GM21390 (cell line): ENCODE measurements at regions not wholly inside any gene's neighbourhood (a gene's known extent, or its start where the extent isn't known, plus 50 kb on each side); places are given as distances from the start of the nearest gene placed in this dataset.

Experiments used
- ATAC-seq: cut with Tn5 transposase; IDR thresholded peaks from one replicate; pipeline ENCODE4 v1.9.1; 2021; ENCODE audit not compliant: unreplicated experiment

- no peak for ATAC-seq
Measured at GRCh38 chr2:236654496-236654895, 84.9 kb downstream of the ACKR3 start.

GRCh38 chr2:236656166-236656565 lies 86.5 kb downstream of the ACKR3 start:
- no peak for ATAC-seq

GRCh38 chr2:236656721-236657120 lies 87.1 kb downstream of the ACKR3 start:
- no peak for ATAC-seq

- no peak for ATAC-seq
Measured at GRCh38 chr2:236657215-236657614, 87.6 kb downstream of the ACKR3 start.

GRCh38 chr2:236657801-236658200 lies 88.2 kb downstream of the ACKR3 start:
- ATAC-seq: no peak

DNA sequence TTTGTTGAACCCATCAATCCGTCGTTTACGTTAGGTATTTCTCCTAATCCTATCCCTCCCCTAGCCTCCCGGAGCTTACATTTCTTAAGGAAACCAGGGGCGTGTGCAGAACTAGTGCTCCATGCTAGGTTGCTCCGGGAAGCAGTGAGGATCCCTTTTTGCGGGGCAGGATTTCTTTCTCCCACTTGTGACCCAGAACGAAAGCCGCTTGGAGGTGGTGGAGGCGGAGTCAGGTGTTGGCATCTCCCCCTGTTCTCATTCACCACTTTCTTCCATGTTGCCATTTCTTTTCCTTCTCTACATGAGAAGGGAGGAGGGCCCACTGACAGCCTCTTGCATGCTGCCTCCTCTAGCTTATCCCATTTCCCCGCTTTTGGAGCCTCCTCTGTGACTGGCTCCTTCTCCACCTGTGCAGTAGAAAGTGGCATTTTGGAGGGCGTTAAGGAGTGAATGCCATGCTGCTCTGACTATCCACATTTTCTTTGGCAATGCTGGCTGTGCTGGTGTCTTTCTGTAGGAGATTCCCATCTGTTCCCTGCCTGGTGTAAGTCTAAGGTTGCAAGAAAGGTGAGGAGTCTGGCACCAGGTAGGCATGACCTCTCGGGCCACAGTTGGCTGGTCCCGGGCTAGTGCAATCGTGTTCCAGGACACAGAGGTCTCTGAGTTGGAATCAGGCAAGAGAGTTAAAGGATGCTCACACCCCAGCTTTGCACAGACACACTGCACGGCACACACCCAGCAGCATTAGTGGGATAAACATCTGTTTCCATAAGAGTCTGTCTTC lies 89.5 kb downstream of the ACKR3 start:
- ATAC-seq: no peak

DNA sequence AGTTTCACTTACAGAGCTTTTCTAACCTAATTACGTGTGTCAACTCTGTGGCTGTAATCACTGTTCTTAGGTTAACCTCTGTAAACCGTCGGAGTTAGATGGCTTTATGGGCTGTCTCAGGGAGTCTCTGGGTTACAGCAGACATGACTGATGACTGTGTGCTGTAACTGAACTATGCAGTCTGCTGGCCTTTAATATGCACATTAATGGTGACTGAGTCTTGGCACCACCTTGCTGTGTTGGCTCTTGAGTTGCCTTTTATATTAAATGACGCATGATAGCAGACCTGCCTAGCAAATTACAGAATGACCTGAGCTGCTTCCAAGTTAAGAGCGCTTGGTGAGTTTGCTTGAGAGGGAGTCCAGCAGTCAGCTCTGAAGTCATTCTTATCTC lies 90.1 kb downstream of the ACKR3 start:
- no peak for ATAC-seq

DNA sequence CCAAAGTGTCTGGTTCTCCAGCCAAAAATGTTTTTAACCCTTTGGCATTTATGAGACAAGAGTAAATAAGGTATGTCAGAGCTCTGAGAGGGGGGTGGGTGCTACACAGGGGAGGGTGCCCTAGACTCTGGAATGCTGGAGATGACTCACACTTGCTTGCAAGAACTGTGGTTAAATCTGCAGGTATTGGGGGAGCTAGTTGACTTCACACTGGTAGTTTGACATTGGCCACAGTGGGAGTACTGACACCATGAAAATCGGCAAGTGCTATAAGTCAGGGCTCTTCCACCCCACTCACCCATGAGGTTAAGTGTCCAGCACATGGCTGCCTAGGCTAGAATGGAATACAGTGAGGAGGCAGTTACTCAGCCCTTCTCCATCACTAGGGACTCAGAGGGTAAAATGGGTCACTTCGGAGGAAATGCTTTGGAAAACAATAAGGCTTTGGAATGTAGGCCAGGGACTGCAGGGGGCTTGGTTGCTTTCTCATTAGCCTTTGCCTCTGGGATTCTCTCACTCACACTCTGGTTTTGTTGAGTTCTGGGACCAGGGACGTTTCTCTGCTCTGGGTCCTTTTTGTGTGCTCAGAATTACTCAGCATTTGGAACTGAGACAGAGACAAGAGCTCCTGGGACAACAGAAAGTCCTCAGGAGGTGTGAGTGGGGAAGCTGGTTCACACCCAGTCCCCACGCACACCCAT lies 91.6 kb downstream of the ACKR3 start:
- ATAC-seq: no peak

- no peak for ATAC-seq
Measured at GRCh38 chr2:236661762-236662110, 92.1 kb downstream of the ACKR3 start.

GRCh38 chr2:236662231-236663185 lies 92.9 kb downstream of the ACKR3 start:
- no peak for ATAC-seq

DNA sequence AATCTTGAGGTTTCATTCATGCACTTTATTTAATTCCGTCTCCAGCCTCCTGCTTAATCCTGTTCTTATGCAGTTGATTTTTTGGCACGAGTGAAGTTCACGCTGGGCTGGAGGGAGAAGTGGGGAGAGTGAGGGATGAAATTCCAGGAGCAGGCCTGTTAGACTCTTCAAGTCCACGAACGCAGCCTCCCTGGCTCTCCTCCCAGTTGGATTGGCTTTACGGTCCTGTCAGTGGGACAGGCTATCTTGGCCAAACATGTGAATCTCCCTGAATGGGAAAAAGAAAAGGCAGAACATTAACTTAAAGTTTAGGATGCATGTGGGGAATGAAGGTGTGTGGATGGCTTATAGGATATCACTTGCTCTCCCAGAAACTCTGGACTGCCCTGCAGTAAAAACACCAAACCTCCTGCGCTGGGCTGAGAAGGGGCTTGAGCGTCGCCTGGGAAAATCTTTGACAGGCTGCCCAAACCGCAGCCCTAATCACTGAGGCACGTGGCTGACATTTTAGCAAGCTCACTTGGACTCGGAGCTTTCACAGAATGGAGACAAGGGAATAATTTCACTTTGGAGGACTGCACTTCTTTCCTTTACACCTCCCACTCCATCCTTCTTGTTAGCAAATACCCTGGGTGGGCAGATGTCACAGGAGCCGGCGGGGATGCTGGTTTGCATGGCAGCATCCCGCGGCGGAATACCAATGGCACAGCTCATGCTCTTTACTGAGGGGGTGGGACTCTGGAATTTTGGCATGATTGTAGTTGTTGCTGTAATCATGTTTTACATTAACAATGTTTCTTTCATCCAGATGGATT lies 93.9 kb downstream of the ACKR3 start:
- ATAC-seq: no peak

- no peak for ATAC-seq
Measured at GRCh38 chr2:236664136-236664535, 94.5 kb downstream of the ACKR3 start.

GRCh38 chr2:236665101-236665500 lies 95.5 kb downstream of the ACKR3 start:
- ATAC-seq: no peak

- no peak for ATAC-seq
Measured at GRCh38 chr2:236665572-236666118, 96.0 kb downstream of the ACKR3 start.

GRCh38 chr2:236666646-236667204 lies 97.1 kb downstream of the ACKR3 start:
- ATAC-seq: no peak

- no peak for ATAC-seq
Measured at GRCh38 chr2:236667526-236667925, 97.9 kb downstream of the ACKR3 start.

GRCh38 chr2:236668531-236668969 lies 98.9 kb downstream of the ACKR3 start:
- ATAC-seq: no peak

DNA sequence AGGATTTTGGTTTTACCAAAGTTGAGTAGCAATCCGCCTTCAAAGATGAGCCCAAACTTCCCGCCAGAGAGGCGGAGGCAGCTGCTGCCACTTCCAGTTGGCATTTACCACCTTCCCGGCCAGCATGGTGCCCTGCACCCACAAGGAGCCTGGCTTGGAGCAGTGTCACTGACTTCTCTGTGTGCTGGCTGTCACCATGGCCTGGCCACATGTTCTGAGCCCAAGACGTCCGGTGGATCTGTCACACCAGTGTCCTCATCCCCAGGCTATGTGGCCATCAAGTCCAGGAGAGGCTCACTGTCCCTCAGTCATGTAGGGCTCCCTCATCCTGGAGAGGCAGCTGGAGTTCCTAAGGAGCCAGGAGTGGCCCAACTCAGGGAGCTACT lies 100.6 kb downstream of the ACKR3 start:
- no peak for ATAC-seq

DNA sequence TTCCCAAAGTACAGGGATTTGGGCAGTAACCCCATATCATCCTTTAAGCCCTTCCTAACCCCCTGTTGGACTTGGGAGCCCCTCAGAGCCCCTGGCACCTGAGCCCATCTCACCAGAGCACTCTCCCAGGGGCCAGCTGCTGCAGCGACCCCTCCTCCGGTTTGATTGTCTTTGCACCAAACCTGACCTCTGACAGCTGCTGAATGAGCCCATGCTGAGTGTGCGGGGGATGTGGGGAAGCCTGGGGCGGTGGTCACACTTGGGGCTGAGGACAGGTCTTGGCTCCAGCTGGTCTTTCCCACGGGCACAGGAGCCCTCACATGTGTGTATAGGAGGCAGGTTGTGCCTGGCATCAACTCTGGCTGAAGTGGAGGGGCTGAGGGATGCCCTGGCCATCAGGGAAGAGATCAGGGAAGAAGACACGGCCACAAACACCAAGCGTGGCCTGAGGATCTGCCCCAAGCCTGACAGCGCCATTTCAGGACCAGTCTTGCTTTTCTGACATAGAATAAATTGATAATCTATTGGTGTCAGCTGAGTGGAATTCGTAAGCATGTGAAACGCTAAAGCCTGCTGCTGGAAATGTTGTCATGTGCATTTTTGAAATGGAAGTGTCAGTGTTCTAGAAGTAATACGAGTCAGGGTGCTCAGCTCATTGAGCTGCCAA lies 102.4 kb downstream of the ACKR3 start:
- ATAC-seq: no peak

DNA sequence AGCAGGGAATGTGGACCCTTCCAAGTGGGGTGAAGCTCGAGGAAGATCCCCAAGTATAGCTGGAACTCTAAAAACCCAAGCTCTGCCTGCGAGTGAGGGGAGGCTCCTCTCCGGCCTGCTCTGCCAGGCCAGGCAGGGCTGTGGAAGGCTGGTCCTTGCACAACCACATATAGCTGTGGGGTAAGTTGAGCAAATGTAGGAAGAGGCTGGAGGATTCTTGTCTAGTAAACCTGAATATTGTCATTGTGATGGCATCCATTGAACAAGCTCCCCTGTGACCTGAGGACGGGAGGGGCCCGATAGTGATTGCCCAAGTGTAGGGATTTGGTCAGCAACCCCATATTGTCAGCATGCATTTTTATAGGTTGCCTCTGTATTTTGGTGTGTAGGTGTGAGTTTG lies 103.0 kb downstream of the ACKR3 start:
- no peak for ATAC-seq
